ENCODE measurements at regions not wholly inside any gene's neighbourhood (a gene's known extent, or its start where the extent isn't known, plus 50 kb on each side); places are given as distances from the start of the nearest gene placed in this dataset.

DNA sequence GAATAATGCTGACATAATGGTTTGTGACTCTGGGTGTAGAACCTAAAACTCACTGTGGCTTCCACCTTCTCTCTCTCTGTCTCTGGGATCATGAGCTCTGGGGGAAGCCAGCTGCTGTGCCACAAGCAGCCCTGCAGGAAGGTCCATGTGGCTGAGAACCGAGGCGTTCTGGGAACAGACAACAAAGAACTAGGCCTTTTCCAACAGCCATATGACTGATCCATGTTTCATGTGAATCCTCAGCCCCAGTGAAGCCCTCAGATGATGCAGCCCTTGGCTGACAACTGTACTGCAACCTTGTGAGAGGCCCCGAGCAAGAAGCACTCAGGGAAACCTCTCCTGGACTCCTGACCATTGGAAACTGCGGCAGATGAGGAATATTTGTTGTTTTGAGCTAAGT is 56.6 kb downstream of the HLA-G start:
- no peak for DNase-seq

DNA sequence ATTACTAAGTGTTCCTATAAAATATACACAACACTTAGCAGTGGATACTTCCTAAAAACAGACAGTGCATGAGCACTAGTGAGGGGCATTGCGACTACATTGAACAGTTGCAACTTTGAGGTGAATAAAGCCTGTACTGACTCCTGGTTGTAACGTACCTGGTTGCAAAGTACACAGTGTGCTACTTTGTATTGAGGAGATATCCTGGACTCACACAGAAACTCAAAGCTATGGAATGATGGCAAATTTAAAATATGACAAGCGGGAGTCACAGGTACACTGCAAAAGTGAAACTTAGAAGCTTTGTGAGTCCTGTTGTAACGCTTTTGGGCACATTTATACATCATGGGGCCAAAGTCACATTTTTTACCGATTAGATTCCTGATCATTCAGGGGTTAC is 55.6 kb upstream of the HLA-A start:
- DNase-seq = no peak

DNA sequence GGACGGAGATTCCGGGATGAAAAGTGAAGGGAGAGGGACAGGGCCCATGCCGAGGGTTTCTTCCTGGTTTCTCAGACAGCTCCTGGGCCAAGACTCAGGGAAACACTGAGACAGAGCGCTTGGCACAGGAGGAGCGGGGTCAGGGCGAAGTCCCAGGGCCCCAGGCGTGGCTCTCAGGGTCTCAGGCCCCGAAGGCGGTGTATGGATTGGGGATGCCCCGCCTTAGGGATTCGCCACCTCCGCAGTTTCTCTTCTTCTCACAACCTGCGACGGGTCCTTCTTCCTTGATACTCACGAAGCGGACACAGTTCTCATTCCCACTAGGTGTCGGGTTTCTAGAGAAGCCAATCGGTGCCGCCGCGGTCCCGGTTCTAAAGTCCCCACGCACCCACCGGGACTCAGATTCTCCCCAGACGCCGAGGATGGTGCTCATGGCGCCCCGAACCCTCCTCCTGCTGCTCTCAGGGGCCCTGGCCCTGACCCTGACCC is 55.0 kb upstream of the HLA-A start:
- no peak for DNase-seq

GRCh38 chr6:29887819-29888776 is 54.2 kb upstream of the HLA-A start:
- DNase-seq = peak; percentile 48

Data from DMS79 (cell line).